ENCODE measurements at regions not wholly inside any gene's neighbourhood (a gene's known extent, or its start where the extent isn't known, plus 50 kb on each side); places are given as distances from the start of the nearest gene placed in this dataset.

DNA sequence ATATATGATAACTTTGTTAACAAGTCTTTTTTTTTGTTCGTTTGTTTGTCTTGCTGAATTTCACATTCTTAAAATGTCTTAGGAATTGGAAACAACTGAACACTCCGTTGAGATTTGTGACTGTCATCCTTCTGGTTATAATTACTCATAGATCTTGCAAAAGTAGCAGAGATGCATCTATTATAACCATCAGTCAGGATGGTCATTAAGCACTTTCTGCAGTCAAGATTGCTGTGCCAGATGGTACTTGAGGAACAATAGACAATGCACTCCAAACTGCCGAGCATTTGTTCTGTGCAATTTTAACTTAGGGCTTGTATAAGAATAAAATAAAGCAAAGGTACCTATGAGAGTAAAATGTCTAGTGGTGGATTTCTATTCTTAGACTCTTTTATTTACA, 710.1 kb upstream of the KCND2 start:
- no peak overlapping the region for H3K4me3 ChIP-seq (ENCODE audit: severe bottlenecking)
- no peaks in the 10 kb centered on the region for H3K9me3 ChIP-seq (ENCODE audit: severe bottlenecking)
- no peak overlapping the region for H3K27ac ChIP-seq (ENCODE audit: poor library complexity, severe bottlenecking)
- ATAC-seq (ENCODE audit: low read depth) = no peak
- H3K4me1 ChIP-seq (ENCODE audit: insufficient read depth, poor library complexity, severe bottlenecking) = no peaks in the 10 kb centered on the region
- H3K36me3 ChIP-seq (ENCODE audit: low read depth) = no peaks in the 10 kb centered on the region
- TF ChIP-seq, protein P1, sequence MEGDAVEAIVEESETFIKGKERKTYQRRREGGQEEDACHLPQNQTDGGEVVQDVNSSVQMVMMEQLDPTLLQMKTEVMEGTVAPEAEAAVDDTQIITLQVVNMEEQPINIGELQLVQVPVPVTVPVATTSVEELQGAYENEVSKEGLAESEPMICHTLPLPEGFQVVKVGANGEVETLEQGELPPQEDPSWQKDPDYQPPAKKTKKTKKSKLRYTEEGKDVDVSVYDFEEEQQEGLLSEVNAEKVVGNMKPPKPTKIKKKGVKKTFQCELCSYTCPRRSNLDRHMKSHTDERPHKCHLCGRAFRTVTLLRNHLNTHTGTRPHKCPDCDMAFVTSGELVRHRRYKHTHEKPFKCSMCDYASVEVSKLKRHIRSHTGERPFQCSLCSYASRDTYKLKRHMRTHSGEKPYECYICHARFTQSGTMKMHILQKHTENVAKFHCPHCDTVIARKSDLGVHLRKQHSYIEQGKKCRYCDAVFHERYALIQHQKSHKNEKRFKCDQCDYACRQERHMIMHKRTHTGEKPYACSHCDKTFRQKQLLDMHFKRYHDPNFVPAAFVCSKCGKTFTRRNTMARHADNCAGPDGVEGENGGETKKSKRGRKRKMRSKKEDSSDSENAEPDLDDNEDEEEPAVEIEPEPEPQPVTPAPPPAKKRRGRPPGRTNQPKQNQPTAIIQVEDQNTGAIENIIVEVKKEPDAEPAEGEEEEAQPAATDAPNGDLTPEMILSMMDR (IDR thresholded peaks at IDR 0.05; ENCODE audit: poor library complexity, severe bottlenecking) = no peak
- DNase-seq (ENCODE audit: low spot score) = no peak
- peaks cover 2% of the 10 kb centered on the region for H3K27me3 ChIP-seq (ENCODE audit: insufficient read depth, poor library complexity, severe bottlenecking)

DNA sequence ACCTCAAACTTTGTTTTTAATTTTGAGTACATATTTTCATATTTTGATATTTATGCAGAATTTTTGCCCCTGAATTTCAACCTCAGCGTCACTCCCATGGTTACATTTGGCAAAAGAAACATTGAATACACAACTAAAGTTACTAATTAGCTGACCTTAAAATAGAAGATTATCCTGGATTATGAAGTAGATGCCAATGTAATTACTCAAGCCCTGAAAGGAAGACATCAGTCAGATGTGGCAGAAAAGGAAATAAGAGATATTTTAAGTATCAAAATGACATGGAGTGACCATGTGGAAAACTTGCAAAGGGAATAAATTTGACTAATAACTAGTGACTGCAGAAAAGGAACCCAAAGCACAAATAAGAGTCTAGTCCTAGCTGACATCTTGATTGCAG, 701.3 kb upstream of the KCND2 start:
- H3K27ac ChIP-seq (ENCODE audit: poor library complexity, severe bottlenecking) = no peak overlapping the region
- no peaks in the 10 kb centered on the region for H3K36me3 ChIP-seq (ENCODE audit: low read depth)

DNA sequence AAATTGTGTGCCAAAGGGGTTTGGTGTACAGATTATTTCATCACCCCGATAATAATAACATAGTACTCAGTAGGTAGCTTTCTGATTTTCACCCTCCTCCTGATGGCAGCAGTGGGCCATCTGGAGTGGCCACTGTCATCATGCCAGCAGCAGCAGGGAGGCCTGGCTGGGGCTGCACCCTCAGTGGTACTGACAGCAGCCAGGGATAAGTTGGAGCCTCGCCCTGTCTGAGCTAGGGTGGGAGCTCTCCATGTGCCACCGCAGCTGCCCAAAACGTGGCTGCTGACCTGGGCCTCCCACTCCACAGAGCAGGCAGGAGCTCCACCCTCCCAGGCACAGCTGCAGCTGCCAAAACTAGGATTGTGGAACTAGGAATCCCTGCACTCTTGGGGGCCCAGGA, 700.8 kb upstream of the KCND2 start:
- H3K27ac ChIP-seq (ENCODE audit: poor library complexity, severe bottlenecking) = no peak overlapping the region
- ATAC-seq (ENCODE audit: low read depth) (no peak), DNase-seq (ENCODE audit: low spot score) (no peak)
- TF ChIP-seq, protein P1 (IDR thresholded peaks at IDR 0.05; ENCODE audit: poor library complexity, severe bottlenecking) = no peak
- H3K4me3 ChIP-seq (ENCODE audit: severe bottlenecking) = no peak overlapping the region
- no peaks in the 10 kb centered on the region for H3K4me1 ChIP-seq (ENCODE audit: insufficient read depth, poor library complexity, severe bottlenecking)
- no peaks in the 10 kb centered on the region for H3K27me3 ChIP-seq (ENCODE audit: insufficient read depth, poor library complexity, severe bottlenecking)
- H3K36me3 ChIP-seq (ENCODE audit: low read depth) = no peaks in the 10 kb centered on the region
- H3K9me3 ChIP-seq (ENCODE audit: severe bottlenecking) = no peaks in the 10 kb centered on the region

More for the DNA sequence above, 701.3 kb upstream of the KCND2 start:
- Histone ChIP-seq H3K9me3 (ENCODE audit: severe bottlenecking) (no peaks in the 10 kb centered on the region), H3K27me3 (ENCODE audit: insufficient read depth, poor library complexity, severe bottlenecking) (no peaks in the 10 kb centered on the region), H3K4me1 (ENCODE audit: insufficient read depth, poor library complexity, severe bottlenecking) (no peaks in the 10 kb centered on the region), H3K4me3 (ENCODE audit: severe bottlenecking) (no peak overlapping the region)
- ATAC-seq (ENCODE audit: low read depth) = no peak
- TF ChIP-seq, protein P1 (IDR thresholded peaks at IDR 0.05; ENCODE audit: poor library complexity, severe bottlenecking) = no peak
- DNase-seq (ENCODE audit: low spot score) = no peak

GRCh38 chr7:119572541-119572940, 700.4 kb upstream of the KCND2 start:
- H3K27ac ChIP-seq (ENCODE audit: poor library complexity, severe bottlenecking) = no peak overlapping the region
- ATAC-seq (ENCODE audit: low read depth) (no peak), DNase-seq (ENCODE audit: low spot score) (no peak)
- no peaks in the 10 kb centered on the region for H3K36me3 ChIP-seq (ENCODE audit: low read depth)
- no peaks in the 10 kb centered on the region for H3K4me1 ChIP-seq (ENCODE audit: insufficient read depth, poor library complexity, severe bottlenecking)
- no peaks in the 10 kb centered on the region for H3K9me3 ChIP-seq (ENCODE audit: severe bottlenecking)
- TF ChIP-seq, protein P1 (IDR thresholded peaks at IDR 0.05; ENCODE audit: poor library complexity, severe bottlenecking) = no peak
- no peaks in the 10 kb centered on the region for H3K27me3 ChIP-seq (ENCODE audit: insufficient read depth, poor library complexity, severe bottlenecking)
- no peak overlapping the region for H3K4me3 ChIP-seq (ENCODE audit: severe bottlenecking)

- H3K27me3 ChIP-seq (ENCODE audit: insufficient read depth, poor library complexity, severe bottlenecking) = no peaks in the 10 kb centered on the region
- no peaks in the 10 kb centered on the region for H3K36me3 ChIP-seq (ENCODE audit: low read depth)
- DNase-seq (ENCODE audit: low spot score) (no peak), ATAC-seq (ENCODE audit: low read depth) (no peak)
- no peak overlapping the region for H3K27ac ChIP-seq (ENCODE audit: poor library complexity, severe bottlenecking)
- H3K4me1 ChIP-seq (ENCODE audit: insufficient read depth, poor library complexity, severe bottlenecking) = no peaks in the 10 kb centered on the region
- no peaks in the 10 kb centered on the region for H3K9me3 ChIP-seq (ENCODE audit: severe bottlenecking)
- H3K4me3 ChIP-seq (ENCODE audit: severe bottlenecking) = no peak overlapping the region
- TF ChIP-seq, protein P1 (IDR thresholded peaks at IDR 0.05; ENCODE audit: poor library complexity, severe bottlenecking) = no peak
Measured at GRCh38 chr7:119578116-119578515, 694.9 kb upstream of the KCND2 start.

All from RWPE2 (cell line).